ENCODE measurements at regions not wholly inside any gene's neighbourhood (a gene's known extent, or its start where the extent isn't known, plus 50 kb on each side); places are given as distances from the start of the nearest gene placed in this dataset.

DNA sequence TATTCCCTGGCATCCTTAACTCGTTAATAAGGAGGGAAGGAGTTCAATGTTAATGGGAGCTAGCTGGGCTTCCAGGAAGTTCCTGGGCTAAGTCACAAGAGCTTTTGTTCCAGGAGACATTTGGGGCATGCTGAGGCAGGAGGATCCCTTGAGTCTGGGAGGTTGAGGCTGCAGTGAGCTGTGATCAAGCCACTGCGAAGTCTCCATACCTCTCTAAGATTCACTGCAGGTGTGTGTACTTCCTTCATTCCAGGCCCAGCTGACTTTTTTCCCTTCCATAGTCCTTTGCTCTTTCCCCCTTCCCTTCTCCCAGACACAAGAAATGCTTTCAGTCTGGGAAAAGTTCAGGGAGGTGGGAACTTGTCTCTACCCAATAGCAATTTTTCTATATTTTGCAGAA, 489.8 kb downstream of the NPIPA7 start:
- H3K36me3 Mint-ChIP-seq = no peaks in the 10 kb centered on the region
- no peaks in the 10 kb centered on the region for H3K9me3 Mint-ChIP-seq
- DNase-seq (ENCODE audit: low spot score in 2 of 2) = no peak
- no peak for ATAC-seq
- H3K27ac Mint-ChIP-seq = no peak overlapping the region

DNA sequence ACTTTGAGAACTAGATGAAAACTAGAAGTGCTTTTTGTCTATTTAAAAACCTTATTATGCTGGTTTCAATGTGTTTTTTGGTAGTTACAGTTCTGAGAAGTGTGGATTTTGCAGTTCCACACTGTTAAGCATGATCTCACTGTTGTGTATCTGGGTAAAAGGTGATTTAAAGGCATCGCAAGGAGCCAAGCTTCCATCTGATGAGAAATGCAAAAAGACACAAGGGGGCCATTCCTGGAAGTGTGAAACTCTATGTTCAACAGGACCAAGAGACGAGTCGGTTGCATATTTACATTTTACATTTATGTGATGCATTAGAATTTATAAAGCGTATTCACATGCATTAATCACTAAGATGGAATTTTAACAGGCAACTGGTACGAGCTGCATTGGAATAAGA, 490.8 kb downstream of the NPIPA7 start:
- H3K36me3 Mint-ChIP-seq = no peaks in the 10 kb centered on the region
- no peak for ATAC-seq
- DNase-seq (ENCODE audit: low spot score in 2 of 2) = no peak
- H3K9me3 Mint-ChIP-seq = no peaks in the 10 kb centered on the region
- H3K27ac Mint-ChIP-seq = no peak overlapping the region

DNA sequence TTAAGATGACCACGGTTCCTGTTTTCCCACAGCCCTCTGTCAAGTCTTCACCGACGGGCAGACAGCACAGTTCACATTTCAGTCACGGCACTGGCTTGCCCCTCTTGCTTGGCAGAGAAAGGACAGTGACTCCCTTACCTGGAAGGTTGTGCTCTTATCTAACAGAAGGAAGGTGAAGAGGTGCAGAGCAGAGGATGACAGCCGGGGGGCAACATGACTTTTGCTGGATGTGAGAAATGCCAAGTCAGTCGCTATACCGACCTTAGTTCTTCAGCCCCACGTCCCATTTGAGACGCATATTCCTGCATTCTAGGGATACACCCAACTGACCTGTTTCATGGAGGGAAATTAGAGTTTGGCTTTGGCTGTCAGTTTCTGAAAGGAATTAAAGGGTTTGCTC, 492.3 kb downstream of the NPIPA7 start:
- ATAC-seq = no peak
- no peaks in the 10 kb centered on the region for H3K36me3 Mint-ChIP-seq
- no peaks in the 10 kb centered on the region for H3K9me3 Mint-ChIP-seq
- DNase-seq (ENCODE audit: low spot score in 2 of 2) = no peak
- H3K27ac Mint-ChIP-seq = no peak overlapping the region

DNA sequence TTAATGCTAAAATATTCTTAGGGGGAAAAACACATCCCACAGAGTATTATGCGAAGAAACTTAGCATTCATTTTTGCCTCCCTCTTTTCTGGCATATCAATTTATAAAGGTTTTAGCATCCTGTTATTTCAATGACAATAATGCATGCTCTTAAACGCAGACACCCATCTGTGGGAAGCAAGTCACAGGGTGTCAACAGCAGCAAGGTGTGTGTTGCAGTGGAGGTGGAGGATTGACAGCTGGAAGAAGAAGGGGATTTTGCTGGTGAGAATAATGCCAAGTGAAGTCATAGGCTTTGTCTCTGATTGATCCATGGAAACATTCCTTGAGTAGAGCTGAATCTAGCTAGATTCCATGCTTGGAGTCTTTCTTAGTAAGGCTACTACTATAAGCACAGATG, 498.1 kb downstream of the NPIPA7 start:
- no peak overlapping the region for H3K27ac Mint-ChIP-seq
- H3K9me3 Mint-ChIP-seq = no peaks in the 10 kb centered on the region
- DNase-seq (ENCODE audit: low spot score in 2 of 2) = no peak
- ATAC-seq = no peak
- no peaks in the 10 kb centered on the region for H3K36me3 Mint-ChIP-seq

DNA sequence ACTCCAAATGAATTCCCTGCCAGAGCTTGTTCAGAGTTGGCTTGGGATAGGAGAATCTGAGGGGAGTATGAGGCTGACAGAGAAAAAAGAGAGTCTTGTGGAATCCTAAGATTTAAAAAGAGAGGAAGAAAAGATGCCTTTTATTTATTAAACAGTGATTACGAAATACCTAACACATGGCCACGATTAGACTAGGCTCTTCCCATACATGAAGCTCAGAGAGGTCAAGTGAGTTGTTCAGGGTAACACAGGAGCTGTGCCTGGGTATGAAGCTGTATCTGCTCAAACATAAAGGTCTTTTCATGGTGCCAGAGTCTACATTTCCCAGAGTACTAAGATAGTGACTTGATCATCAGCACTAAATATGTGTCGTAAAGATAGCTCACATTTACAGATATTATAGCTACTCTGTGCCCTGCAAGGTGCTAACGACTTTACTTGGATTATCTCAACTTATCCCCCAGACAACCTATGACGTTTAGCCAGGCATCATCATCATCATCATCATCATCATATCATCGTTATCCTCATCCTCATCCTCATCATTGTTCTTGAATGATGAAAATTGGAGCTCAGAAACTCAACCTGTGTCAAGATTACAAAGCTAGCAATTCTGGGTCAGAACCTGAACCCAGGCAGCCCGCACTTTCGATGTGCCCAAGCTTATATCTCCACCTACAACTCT, 500.8 kb downstream of the NPIPA7 start:
- no peak for ATAC-seq
- DNase-seq (ENCODE audit: low spot score in 2 of 2) = no peak
- Mint-ChIP-seq H3K9me3 (no peaks in the 10 kb centered on the region), H3K27ac (no peak overlapping the region), H3K36me3 (no peaks in the 10 kb centered on the region)

DNA sequence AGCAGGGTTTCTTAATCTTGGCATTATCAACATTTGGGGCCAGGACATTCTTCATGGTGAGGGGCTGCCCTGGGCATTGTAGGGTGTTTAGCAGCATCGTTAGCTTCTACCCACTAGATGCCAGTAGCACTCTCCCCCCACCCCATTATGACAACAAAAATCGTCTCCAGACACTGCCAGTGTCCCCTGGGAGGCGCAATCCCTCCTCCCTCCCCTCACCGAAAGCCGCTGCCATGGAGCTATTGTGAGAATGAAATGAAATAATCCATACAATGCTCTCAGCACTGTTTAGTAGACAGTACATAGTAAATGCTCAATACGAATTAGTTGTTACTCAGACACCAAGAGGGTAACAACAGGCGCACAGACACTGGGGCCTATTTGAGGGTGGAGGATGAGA, 502.9 kb downstream of the NPIPA7 start:
- no peak for DNase-seq (ENCODE audit: low spot score in 2 of 2)
- no peak for ATAC-seq
- Mint-ChIP-seq H3K36me3 (no peaks in the 10 kb centered on the region), H3K27ac (no peak overlapping the region), H3K9me3 (no peaks in the 10 kb centered on the region)

DNA sequence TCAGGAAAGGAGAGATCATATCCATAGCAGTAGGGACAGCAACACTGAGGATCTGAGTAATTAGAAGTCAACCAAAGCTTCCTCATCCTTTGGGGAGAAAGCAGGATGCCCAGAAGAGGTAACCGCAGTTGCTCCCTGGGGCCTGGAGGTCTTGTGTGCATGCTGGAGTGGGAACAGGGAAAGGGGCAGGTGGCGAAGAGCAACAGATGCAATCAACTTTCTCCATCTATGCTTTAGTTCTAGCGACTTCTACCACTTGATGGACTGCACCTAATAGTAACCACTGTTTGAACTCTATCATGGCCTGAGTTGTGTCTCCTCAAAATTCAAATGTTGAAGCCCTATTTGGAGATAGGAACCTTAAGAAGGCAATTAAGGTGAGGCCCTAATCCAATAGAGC, 503.8 kb downstream of the NPIPA7 start:
- no peak for DNase-seq (ENCODE audit: low spot score in 2 of 2)
- ATAC-seq = no peak
- Mint-ChIP-seq H3K36me3 (no peaks in the 10 kb centered on the region), H3K27ac (no peak overlapping the region), H3K9me3 (no peaks in the 10 kb centered on the region)

DNA sequence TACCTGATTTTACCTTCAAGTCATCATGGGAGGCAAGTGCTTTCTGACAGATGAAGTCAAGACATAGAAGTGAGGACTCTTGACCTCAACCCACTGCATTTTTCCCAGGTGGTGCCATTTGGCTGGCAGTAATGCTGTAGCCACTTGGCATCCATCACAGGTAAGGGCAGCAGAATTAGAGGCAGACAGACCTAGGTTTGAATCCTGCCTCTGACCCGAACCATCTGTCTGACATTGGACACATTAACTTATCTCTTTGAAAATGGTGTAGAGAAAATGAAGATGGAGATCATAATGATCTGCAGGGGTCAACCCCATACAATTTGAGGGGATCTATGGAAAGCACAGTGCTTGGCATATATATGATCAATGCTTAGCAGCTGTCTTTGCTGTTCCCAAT, 505.5 kb downstream of the NPIPA7 start:
- no peaks in the 10 kb centered on the region for H3K36me3 Mint-ChIP-seq
- no peak for ATAC-seq
- H3K9me3 Mint-ChIP-seq = no peaks in the 10 kb centered on the region
- DNase-seq (ENCODE audit: low spot score in 2 of 2) = no peak
- no peak overlapping the region for H3K27ac Mint-ChIP-seq

DNA sequence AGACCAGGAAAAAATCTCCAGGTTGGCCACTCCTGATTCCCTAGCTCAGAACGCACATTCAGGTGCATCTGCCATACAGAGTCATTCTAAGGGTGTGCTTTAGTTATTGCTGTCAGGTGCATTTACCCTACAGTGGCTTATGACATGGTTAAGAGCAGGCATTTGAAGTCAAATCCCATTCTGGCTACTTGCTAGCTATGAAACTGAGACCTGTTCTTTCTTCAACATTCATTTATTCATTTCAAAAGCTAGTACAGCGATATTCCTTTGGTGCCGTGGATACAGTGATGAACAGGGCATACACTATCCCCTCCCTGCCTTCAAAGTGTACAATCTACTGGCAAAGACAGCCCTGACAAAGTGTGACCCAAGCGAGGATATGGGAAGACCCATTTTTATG, 508.3 kb downstream of the NPIPA7 start:
- H3K27ac Mint-ChIP-seq = no peak overlapping the region

DNA sequence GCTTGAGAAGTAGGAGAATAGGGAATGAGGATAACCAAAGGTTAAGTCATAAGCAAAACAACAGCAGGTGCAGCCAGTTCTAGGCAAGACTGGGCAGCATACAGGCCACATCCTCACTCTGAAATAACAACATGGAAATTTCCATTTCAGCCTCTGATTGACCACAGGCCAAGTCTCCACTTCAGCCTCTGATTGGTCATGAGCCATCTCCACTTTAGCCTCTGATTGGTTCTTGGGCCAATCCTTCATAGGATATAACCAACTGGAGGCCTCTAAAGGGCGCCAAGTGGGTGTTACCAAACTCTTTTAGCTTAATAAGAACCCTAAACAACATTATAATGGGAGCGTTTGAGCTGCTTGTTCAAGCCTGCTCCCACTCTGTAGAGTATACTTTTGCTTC, 512.0 kb downstream of the NPIPA7 start:
- no peak for DNase-seq (ENCODE audit: low spot score in 2 of 2)
- H3K9me3 Mint-ChIP-seq = peaks cover 0 to 3% of the 10 kb centered on the region in 2 donors
- no peaks in the 10 kb centered on the region for H3K36me3 Mint-ChIP-seq
- peak overlapping the region in 1 of 2 donors; percentile 36 for H3K27ac Mint-ChIP-seq
- no peak for ATAC-seq

More for the DNA sequence above, 508.3 kb downstream of the NPIPA7 start:
- Mint-ChIP-seq H3K9me3 (peaks cover 0 to 3% of the 10 kb centered on the region in 2 donors), H3K36me3 (no peaks in the 10 kb centered on the region)
- ATAC-seq = no peak
- DNase-seq (ENCODE audit: low spot score in 2 of 2) = no peak

DNA sequence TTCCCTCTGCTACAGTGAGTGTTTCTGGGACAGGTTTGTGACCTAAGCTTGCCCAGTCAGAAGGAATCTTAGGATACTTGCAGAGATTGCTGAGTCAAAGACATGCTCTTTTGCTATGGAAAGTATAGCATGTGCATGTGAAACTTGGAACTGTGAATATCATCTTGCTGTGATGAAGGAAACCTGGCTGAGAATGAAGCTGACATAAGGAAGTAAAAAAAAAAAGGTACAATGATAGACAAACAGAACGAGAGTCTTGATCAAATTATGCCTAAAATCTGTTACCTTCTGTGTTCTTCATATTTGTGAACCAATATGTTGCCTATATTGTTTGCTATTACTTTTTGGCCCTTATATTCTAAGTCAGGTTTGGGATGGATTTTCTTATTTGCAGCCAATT, 525.7 kb downstream of the NPIPA7 start:
- Mint-ChIP-seq H3K27ac (no peak overlapping the region), H3K9me3 (peaks cover 16 to 17% of the 10 kb centered on the region in 2 donors), H3K36me3 (peaks cover 5% of the 10 kb centered on the region in 2 donors)
- DNase-seq (ENCODE audit: low spot score in 2 of 2) (no peak), ATAC-seq (no peak)

DNA sequence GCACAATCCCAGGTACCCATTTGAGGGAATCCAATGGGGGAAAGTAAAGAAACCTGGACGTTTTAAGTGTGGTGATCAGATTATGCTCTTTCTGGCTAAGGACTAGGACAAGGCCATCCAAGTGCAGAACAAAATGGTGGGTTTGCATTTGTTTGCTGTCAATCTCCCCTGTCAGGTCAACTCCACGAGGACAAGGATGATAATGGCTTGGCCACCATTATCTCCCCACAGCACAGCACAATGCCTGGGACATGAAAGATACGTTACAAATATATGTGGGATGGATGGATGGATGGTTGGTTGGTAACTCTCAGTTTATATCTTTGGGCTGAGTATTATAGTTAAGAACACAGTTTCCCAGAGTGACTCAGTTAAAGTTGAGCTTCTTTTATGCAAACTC, 526.9 kb downstream of the NPIPA7 start:
- Mint-ChIP-seq H3K36me3 (peaks cover 5% of the 10 kb centered on the region in 2 donors), H3K27ac (no peak overlapping the region), H3K9me3 (peaks cover 4 to 8% of the 10 kb centered on the region in 2 donors)
- no peak for DNase-seq (ENCODE audit: low spot score in 2 of 2)
- ATAC-seq = no peak

DNA sequence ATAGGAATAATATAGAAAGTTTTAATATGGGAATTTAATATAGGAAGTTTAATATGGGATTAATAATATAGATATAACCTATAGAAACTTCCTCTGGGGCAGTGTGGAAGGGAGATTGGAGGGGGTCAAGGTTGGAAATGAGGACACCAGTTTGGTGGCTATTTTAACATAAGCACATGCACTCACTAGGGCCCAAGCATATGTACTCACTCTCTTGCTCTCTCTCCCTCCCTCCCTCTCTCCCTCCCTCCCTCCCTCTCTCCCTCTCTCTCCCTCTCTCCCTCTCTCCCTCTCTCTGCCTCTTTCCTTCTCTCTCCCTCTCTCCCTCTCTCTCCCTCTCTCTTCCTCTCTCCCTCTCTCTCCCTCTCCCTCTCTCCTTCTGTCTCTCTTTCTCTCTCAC, 528.1 kb downstream of the NPIPA7 start:
- DNase-seq (ENCODE audit: low spot score in 2 of 2) (no peak), ATAC-seq (no peak)
- peaks cover 3 to 6% of the 10 kb centered on the region in 2 donors for H3K9me3 Mint-ChIP-seq
- H3K27ac Mint-ChIP-seq = no peak overlapping the region
- peaks cover 5 to 7% of the 10 kb centered on the region in 2 donors for H3K36me3 Mint-ChIP-seq

DNA sequence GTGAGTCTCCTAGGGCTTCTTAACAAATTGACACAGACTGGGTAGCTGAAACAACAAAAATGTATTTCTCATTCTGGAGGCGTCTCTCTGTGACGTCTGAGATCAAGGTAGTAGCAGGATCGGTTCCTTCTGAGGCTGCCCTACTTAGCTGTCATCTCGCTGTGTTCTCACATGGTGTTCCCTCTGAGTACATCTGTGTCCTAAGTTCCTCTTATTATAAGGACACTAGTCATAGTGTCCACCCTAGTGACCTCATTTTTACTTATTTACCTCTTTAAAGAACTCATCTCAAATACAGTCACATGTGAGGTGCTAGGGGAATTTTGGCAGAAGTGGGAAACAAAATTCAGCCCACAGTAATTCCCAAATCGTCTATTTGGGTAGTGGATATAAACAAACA, 529.1 kb downstream of the NPIPA7 start:
- ATAC-seq = no peak
- DNase-seq (ENCODE audit: low spot score in 2 of 2) = no peak
- peaks cover 4 to 5% of the 10 kb centered on the region in 2 donors for H3K9me3 Mint-ChIP-seq
- no peak overlapping the region for H3K27ac Mint-ChIP-seq
- peaks cover 0 to 10% of the 10 kb centered on the region in 2 donors for H3K36me3 Mint-ChIP-seq

DNA sequence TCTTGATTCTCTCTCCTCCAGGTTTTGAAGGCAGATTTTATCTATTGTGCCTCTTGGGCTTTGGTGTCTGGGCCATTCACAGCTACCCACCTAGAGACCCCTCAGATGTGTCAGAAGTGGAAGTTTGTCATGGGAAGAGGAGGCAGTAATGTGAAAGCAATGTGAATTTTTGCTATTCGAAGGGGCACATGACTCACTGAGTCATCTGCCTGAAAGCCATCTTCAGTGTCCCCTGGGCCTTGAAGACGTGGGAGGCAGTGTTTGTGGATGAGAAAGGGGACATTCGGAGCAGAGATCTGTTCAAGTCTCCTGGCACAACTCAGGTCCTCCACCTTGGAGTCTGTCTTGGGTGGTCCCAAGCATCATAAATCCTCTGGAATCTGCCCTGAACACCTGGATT, 530.2 kb downstream of the NPIPA7 start:
- DNase-seq (ENCODE audit: low spot score in 2 of 2) = no peak
- ATAC-seq = no peak
- Mint-ChIP-seq H3K9me3 (peaks cover 4 to 5% of the 10 kb centered on the region in 2 donors), H3K36me3 (peaks cover 0 to 9% of the 10 kb centered on the region in 2 donors), H3K27ac (no peak overlapping the region)

DNA sequence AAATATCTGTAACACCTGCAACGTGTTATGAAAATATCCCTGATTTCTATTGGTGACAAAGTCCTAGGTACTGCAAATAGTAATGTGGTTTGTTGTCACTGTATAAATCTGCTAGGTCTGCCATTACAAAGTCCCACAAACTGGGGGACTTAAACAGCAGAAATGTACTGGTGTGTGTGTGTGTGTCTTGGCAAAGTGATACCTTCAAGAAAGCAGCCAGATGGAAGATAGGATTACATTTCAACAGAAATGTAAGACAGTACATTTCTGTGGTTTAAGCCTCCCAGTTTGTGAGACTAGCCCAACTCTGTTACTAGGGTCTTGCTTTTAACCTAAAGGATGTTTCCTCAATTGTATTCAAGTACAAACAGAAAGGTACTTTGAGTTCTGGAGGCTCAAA, 531.7 kb downstream of the NPIPA7 start:
- ATAC-seq (no peak), DNase-seq (ENCODE audit: low spot score in 2 of 2) (no peak)
- Mint-ChIP-seq H3K27ac (no peak overlapping the region), H3K9me3 (peaks cover 4 to 5% of the 10 kb centered on the region in 2 donors), H3K36me3 (peaks cover 0 to 5% of the 10 kb centered on the region in 2 donors)

DNA sequence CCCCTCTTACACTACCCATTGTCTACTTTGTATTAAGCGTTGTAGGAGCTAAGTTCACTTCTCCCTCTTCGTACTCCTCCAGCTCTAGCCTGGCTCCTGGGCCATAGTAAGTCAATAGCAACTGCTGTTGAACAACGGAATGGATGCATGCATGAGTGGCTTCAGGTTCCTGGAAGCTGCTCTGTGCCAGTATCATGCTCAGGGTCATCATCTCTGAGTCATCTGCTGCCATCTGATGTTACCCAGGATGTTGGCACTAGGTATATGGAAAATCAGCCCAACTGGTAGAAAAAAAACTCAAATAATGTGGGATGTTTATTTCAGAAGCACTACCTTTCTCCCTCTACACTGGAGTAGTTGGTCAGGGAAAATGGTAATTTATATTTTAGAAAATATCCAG, 536.8 kb downstream of the NPIPA7 start:
- DNase-seq (ENCODE audit: low spot score in 2 of 2) (no peak), ATAC-seq (no peak)
- H3K36me3 Mint-ChIP-seq = peaks cover 0 to 5% of the 10 kb centered on the region in 2 donors
- no peak overlapping the region for H3K27ac Mint-ChIP-seq
- H3K9me3 Mint-ChIP-seq = peaks cover 4 to 5% of the 10 kb centered on the region in 2 donors

DNA sequence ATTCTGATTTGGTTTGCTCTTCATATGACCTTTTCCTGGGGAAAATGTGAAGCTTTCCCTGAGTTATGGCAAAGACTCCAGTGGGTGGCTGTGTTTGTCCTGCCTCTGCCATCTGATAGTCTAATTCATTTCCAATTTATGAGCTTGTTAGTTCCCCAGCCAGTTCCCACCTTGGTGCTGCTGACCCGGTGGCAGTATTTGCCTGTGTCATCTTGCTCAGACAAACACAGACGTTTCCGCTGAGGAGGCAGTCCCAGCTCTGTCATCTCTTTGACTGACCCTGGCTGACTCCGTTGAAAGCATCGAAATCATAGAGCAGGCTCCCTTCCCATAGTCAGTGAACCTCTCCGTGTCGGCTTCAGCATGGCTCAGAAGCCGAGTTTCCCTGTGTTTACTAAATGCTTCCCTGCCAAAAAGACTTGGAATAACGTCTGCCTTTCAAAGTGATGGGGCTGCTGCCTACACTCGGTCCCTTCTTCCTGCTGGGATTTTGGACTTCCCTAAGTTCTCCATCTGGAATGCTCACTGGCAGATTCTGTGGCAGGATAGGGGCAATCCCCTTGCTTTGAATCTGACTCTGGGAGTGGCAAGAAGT, 538.3 kb downstream of the NPIPA7 start:
- DNase-seq (ENCODE audit: low spot score in 2 of 2) (no peak), ATAC-seq (no peak)
- no peak overlapping the region for H3K27ac Mint-ChIP-seq
- peaks cover 0 to under 1% of the 10 kb centered on the region in 2 donors for H3K9me3 Mint-ChIP-seq
- H3K36me3 Mint-ChIP-seq = peaks cover 0 to under 1% of the 10 kb centered on the region in 2 donors
